ENCODE measurements at regions not wholly inside any gene's neighbourhood (a gene's known extent, or its start where the extent isn't known, plus 50 kb on each side); places are given as distances from the start of the nearest gene placed in this dataset.

GRCh38 chr6:15086348-15087158, 159.3 kb upstream of the JARID2 start:
- ChIA-PET RAD21 (ENCODE audit: low non-redundant PET in 1 of 2, low total read pairs in 2 of 2, uncharacterized antibody in 2 of 2, unreplicated experiment in 2 of 2) (no interaction called here), CTCF (no interaction called here), POLR2A (no interaction called here)
- no peaks in the 10 kb centered on the region for H3K9me2 ChIP-seq (ENCODE audit: insufficient read depth)
- no peak overlapping the region for H3K27ac ChIP-seq (ENCODE audit: low read depth, low read length)
- no peak for TF ChIP-seq EZH2phosphoT487 (IDR thresholded peaks at IDR 0.05; ENCODE audit: borderline replicate concordance)
- no peak for TF ChIP-seq EGR1 (IDR thresholded peaks at IDR 0.05; ENCODE audit: low read depth)
- TF ChIP-seq CEBPB (IDR thresholded peaks at IDR 0.05; ENCODE audit: low read depth) = no peak
- no peak for TF ChIP-seq CTCF (IDR thresholded peaks at IDR 0.05 in 2 of 3, conservative IDR thresholded peaks at IDR 0.05 in 1 of 3; ENCODE audit: borderline replicate concordance in 1 of 3, insufficient read depth in 1 of 3, low read depth in 2 of 3, low read length in 2 of 3)
- no peak for TF ChIP-seq JUND (IDR thresholded peaks at IDR 0.05)
- TF ChIP-seq ATF3 (IDR thresholded peaks at IDR 0.05) = no peak
- TF ChIP-seq CBX3 (IDR thresholded peaks at IDR 0.05; ENCODE audit: low read depth) = no peak
- no peak for TF ChIP-seq ZNF274 (IDR thresholded peaks at IDR 0.05; ENCODE audit: low read depth, low read length)
- TF ChIP-seq MAX (IDR thresholded peaks at IDR 0.05) = no peak
- H3K4me3 ChIP-seq (replicated peaks in 1 of 2; ENCODE audit: low read depth in 1 of 2, low read length in 2 of 2) = no peak overlapping the region
- H3K36me3 ChIP-seq (ENCODE audit: control insufficient read depth in 1 of 2, insufficient read depth in 2 of 2, low read length in 2 of 2) = no peaks in the 10 kb centered on the region
- intact Hi-C loops (cut with micrococcal nuclease) = no loop called here
- no peak overlapping the region for H3K9ac ChIP-seq (ENCODE audit: low read length)
- no peaks in the 10 kb centered on the region for H3K27me3 ChIP-seq (ENCODE audit: insufficient read depth, low read length)
- H4K20me1 ChIP-seq (ENCODE audit: insufficient read depth) = no peaks in the 10 kb centered on the region
- no peak overlapping the region for H2AFZ ChIP-seq (ENCODE audit: low read depth, low read length, poor library complexity, severe bottlenecking)
- no peak for DNase-seq (ENCODE audit: low read depth, low spot score)
- H3K9me3 ChIP-seq (ENCODE audit: control insufficient read depth in 1 of 2, insufficient read depth in 1 of 2, low read depth in 1 of 2, low read length in 2 of 2) = no peaks in the 10 kb centered on the region
- no peak overlapping the region for H3K4me2 ChIP-seq (ENCODE audit: low read length)
- H3K4me1 ChIP-seq (ENCODE audit: control insufficient read depth in 1 of 2, insufficient read depth in 2 of 2, low read length in 2 of 2) = no peaks in the 10 kb centered on the region
- no peak for ATAC-seq
- BruUV-seq (replicated peaks) = no TSS peak
- H3K79me2 ChIP-seq (ENCODE audit: insufficient read depth, low read length) = no peaks in the 10 kb centered on the region

Data from HCT116 (cell line).